KBM-7 (cell line): ENCODE measurements at regions not wholly inside any gene's neighbourhood (a gene's known extent, or its start where the extent isn't known, plus 50 kb on each side); places are given as distances from the start of the nearest gene placed in this dataset.

Source experiments
- DNase-seq: peaks from one replicate; pipeline ENCODE4 v3.0.0-alpha.2; 2015
- in situ Hi-C: fragments of 300-500 bp; cut with MboI; formaldehyde crosslinking; loops from 2 replicates; pipeline ENCODE4 v1.14.3; 2020; ENCODE audit warnings: low sequenced_read_pairs, low pct_unique_long_range_greater_than_20kb, mixed read lengths

DNA sequence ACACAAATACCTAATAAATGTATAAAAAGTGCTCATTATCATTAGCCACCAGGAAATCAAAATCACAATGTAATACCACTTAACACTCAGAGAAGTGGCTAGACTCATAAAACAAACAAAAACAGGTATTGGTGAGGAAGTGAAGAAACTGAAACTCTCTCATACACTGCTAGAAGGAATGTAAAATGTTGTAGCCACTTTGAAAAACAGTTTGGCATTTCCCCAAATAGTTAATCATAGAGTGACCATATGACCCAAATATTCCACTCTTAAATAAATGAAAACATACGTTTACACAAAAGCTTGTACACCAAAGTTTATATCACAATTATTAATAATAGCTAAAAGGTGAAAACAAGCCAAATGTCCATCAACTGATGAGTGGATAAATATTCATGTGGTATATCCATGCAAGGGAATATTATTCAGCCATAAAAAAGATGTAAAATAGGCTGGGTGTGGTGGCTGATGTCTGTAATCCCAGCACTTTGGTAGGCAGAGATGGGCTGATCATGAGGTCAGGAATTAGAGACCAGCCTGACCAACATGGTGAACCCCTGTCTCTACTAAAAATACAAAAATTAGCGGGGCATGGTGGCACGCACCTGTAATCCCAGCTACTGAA is 86.2 kb upstream of the COL5A2 start:
- in situ Hi-C loops, result no loop called here
- DNase-seq, result no peak

DNA sequence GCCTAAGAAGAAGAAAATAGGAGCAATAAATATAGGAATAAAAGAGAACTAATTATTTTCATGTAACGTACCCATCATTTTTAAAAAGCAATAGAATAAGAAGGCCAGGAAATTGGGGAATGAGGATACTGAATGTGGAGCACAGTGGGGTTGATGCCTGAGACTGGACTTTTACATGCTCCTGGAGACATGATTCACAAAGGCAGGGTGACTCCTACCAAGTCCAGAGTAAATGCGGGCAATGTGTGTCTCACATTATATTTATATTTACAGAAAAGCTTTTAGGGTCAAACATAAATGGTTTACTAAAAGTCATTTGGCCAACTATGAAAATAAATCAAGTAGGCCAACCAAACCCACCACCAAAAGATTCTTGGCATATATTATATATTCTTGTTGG is 87.9 kb upstream of the COL5A2 start:
- DNase-seq, result no peak
- in situ Hi-C loops, result no loop called here

DNA sequence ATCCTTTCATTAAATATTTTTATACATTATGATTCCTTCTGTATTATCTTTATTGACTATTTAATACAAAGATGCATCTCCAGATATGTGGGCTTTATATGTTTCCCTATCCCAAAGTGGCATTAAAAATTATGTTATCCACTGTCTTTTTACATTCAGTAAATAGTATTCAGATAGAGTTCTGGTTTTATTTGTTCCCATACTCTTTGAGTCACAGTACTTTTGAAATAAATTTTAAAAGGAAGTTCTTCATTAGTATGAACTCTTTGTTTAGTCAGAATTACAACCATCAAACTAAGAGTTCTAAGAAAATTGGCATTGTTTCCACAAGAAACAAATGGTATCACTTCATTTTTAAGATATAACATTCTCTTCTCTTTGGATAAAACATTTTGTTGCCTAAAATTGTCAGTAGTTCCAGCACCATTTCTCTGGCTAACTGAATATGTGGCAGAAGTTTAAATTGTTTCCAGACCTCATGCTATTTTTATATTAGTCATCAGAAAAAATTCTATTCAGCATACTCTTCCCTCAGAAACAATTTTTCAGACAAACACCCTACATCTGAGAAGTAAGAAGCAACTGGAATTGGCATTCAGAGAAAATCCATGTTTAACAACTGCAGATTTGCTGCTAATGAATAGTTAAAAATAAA is 88.5 kb upstream of the COL5A2 start:
- DNase-seq, result no peak
- in situ Hi-C loops, result no loop called here

DNA sequence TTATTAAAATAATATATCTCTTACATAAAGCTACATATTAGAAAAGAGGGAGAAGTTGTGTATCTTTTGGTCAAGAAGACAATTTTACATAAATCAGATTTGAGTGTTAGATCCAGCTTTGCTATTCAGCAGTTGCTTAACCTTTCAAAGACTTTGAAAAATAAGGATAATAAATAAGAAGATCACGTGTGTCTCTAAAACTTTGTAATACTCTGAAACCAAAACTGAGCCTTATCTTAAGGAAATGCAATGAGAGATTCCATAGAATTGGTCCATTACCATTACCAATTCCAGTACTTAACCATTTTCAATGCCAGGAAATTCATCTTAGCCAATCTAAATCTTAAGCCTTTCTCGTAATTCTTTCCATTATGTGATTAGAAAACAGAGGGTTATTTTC is 89.2 kb upstream of the COL5A2 start:
- DNase-seq, result no peak
- in situ Hi-C loops, result no loop called here

DNA sequence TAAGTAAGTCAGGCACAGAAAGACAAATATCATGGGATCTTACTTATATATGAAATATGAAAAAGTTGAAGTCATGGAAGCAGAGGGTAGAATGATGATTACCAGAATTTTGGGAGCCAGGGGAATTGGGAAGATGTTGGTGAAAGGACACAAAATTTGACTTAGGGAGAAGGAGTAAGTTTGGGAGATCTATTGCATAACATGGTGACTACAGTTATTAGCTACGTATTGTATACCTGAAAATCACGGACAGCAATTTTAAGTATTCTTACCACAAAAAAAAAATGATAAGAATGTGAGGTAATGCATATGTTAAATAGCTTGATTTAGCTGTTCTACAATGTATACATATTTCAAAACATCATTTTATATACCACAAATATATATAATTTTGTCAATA is 94.2 kb upstream of the COL5A2 start:
- in situ Hi-C loops, result no loop called here
- DNase-seq, result no peak

DNA sequence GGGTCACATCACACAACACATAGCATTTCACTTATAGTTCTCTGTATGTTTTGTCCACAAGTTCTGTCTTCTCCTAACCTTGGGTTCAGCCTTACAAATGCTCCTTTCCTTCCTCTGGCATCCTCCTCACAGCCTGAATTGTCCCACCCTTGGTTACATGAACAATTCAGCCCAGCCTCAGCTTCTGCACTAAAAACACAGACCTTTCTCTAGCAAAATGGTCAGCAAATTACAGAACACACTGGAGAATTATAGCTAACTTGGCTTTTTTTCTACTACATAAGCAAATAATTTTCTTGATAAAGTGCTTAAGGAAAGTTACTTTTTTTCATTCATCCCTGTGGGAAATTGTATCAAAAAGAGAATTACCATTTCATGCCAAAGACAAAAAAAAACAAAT is 94.8 kb upstream of the COL5A2 start:
- in situ Hi-C loops, result no loop called here
- no peak for DNase-seq

DNA sequence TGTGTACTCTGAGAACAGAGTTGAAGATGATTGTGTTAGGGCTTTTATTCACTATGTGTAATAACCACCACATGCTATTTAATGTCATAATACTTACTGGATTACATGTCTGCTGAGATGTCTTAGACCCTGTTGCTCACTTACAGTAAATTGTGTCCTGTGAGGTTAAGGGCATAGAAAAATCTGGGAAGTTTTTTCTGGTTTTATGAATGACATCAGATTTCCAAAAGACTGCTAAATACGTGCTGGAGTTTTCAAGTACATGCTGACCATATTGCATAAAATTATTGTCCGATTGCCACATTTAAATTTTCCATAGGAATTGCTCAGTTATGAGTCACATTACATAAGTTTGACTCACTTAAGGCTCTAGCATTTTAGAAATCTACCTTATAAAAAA is 96.7 kb upstream of the COL5A2 start:
- in situ Hi-C loops, result no loop called here
- DNase-seq, result no peak

DNA sequence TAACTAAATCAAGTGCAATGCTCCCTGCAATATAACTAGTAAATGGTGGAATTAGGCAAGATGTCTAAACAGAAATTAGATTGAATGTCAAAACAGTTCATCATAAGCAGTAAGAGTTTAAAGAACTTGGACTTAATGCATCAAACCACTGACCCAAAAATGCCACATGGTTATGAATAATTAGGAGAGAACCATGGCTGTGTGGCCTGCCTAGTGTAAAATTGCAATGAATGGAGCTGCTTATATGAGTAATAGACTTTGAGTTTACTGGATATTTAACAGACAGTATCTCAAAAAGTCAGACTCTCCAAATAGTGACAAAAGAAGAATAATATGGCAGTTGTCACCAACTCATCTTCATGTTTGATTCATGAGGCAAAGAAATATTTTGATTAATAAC is 101.6 kb upstream of the COL5A2 start:
- DNase-seq, result no peak
- in situ Hi-C loops, result no loop called here

DNA sequence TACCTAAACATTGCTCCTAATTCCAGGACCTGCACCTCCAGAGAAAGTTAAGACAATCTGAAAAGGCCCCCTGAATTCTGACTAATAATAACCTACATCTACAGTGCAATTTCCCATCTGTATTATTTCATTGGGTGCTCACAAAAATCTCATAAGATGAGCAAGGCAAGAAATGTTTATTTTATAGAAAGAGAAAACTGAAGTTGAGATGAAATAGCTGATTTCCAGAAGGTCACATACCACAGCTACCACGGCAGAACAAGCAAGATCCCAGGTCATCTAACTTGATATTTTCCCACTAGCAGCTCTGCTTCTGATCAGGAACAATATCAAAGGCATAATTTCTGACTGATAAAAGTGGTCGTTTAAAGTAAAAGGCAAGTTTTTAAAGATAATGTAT is 105.8 kb upstream of the COL5A2 start:
- DNase-seq, result no peak
- in situ Hi-C loops, result no loop called here

DNA sequence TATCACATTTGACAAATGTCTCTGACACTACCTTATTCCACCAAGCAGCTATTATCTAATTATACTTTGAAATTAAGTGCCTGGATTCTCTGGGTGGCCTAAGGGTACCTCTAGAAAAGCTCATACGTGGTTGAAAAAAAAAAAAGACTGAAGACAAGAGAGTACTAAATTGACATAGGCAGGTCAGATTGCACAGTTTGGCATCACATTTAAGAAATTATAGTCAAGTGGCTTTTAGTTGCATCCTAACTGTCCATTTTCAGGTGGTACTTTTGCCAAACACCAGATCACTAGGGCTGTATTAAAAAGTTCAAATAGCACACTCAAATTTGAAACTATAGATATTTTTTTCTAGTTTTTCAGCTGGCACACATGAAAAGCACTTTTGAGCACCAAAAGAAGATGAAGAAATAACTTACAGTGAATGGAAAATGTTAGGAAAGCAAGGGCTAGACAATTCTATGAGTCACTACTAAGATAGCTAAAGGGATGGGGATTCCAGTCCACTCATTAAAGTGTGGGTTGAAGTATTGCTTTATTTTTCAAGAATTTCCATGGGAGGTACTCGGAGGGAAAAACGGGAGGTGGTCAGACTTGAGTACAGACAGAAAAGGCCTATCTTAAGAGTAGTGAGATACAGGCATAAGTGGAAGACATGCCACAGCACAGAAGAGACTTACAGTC is 106.5 kb upstream of the COL5A2 start:
- in situ Hi-C loops, result no loop called here
- DNase-seq, result no peak

DNA sequence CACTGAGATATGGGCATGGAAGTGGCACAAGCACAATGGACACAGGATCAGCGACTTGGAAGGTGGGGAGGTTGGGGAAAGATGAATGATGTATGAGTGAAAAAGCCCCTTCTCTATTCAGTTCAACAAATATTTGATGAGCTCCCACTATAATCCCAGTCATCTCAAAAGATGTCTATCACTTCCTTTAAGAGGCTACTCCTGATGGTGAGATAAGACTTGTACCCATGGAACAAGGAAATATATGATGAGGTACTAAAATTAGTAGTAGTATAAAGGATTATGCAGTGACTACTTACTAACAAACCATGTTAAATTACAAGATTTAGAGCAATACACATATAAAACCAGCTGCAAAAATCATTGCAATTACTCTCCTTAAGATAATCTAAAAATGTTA is 107.8 kb upstream of the COL5A2 start:
- DNase-seq, result no peak
- in situ Hi-C loops, result no loop called here

DNA sequence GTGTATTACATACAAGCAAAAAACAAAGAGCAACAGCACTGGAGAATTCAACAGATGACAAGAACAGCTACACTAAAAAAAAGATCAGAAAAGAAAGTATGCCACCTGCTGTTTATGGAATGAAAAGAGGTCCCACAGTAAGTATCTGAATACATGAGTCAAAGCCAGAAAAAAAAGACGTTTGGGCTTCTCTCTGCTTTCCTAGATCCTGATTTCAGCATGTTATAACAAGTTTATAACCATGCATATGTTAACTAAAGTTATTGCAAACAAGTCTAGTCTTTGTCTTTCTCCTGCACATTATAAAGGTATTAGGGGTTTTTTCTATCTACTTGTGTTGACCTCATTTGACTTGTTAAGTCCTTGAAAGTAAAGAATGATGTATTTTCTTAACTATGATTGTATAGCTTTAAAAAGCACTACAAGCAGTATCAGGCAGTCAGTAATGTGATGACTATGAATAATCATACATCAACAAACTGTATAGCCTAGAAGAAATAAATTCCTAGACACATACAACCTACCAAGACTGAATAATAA is 108.5 kb upstream of the COL5A2 start:
- peak; percentile 33 for DNase-seq
- in situ Hi-C loops, result no loop called here

DNA sequence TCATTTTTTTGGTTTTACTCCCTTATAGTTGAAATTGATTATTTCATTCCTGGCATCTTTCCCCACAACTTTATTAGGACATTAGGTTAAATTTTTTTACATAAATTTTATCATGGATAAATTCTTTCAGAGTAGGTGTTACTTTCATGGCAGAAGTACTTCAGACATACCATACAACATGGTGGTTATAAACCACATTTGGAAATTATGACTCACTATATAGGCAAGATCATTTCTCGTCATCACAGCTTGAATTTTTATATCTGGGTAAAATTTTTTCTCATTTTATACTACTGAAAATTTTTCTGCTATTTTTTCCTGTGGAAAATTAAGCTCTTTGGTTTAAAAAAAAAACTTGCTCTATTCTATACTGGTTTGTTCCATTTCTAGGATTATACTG is 111.9 kb upstream of the COL5A2 start:
- in situ Hi-C loops, result no loop called here

DNA sequence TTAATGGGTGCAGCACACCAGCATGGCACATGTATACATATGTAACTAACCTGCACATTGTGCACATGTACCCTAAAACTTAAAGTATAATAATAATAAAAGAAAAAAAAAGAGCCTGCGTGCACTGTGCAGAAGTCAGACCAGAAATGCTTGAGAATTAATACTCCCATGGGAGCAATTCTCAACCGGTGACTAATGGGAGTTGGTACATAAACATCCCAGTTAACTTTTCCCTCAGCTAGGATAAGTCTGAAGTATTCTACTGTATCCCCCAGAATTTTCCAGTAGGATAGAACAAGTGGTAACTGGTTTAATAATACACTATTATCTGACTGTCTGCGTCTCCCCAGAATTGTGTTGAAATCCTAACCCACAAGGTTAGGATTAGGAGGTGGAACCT is 113.6 kb upstream of the COL5A2 start:
- DNase-seq, result no peak
- in situ Hi-C loops, result no loop called here

More for the DNA sequence above, 111.9 kb upstream of the COL5A2 start:
- DNase-seq, result no peak

DNA sequence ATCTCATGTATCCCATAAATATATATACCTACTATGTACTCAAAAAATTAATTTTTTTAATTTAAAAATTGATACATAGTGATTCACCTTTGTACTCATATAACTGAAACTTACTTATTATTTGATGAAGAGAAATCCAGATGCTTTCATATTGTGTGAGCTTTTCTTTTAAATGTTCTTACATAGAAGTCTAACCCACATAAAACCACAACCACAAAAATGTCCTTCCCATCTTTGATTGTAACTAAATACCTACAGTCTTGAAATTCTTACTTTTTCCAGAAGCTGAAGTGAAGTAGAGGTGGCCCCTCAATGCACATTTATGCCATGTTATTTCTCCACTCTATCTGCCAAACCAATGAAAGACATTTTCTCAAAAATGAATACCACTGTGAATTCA is 117.9 kb upstream of the COL5A2 start:
- in situ Hi-C loops, result no loop called here
- DNase-seq, result no peak

DNA sequence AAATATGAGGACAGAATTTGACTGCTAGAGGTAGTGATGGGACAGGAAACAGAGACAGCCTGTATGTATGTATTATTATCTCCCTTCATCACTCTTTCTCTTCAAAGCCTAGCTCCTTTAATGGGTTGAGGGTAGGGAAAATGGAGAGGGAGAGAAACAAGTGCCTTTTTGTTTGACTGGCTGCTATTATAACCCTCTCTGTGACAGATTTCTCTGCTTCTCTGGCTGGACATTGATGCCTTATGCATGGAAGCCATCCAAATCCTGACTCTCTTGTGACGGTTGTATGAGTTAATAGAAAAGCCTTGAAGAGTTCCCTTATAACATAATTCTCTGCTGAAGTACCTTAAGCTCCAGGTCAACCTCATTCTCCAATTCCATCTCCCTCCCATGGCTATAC is 118.5 kb upstream of the COL5A2 start:
- no peak for DNase-seq
- in situ Hi-C loops, result no loop called here

DNA sequence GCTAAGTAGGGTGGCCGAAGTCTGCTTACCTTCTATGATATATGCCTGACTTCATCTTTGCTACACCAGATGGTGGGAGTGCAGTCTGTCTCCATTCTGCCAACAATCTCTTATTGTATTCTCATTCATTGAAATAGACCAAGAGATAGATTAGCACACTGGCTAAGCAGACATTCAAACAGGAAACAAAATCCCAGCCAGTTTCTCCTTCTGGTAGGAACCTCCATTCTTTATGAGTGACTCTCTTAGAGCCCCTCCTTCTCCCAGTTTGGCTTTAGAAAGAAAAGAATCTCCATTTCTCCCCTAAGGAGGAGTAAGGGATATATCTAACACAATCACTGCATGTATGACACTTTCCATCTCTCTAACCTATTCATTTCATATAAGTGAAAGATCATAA is 118.9 kb upstream of the COL5A2 start:
- no peak for DNase-seq
- in situ Hi-C loops, result no loop called here

DNA sequence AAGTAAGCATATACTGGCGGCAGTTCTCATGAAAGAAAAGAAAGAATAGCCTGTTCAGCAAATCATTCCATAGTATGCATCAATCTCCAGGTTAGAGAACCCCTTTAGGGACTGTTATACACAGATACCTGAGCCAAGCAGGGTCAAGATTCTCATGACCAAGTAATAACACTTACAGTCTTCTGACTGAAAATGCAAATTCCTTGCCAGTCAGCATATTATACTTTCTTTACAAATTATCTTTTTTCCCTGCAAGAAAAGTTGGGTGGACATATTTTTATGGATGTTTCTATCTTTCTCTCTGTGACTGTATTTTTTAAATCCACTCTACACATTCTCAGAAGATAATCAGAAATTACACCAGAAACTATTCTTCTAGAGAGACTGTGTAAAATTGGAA is 120.4 kb upstream of the COL5A2 start:
- no peak for DNase-seq
- in situ Hi-C loops, result no loop called here

DNA sequence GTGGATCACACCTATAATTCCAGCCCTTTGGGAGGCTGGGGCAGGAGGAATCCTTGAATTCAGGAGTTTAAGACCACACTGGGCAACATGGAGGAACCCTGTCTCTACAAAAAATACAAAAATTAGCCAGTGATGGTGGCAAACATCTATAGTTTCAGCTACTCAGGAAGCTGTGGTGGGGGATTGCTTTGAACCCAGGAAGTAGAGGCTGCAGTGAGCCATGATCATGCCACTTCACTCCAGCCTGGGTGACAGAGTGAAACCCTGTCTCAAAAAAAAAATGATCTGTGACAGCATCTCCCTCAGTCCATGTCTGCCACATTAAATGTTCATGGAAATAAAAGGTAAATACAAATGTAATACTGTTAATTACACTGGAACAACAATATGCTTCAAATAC is 121.4 kb upstream of the COL5A2 start:
- DNase-seq, result no peak
- in situ Hi-C loops, result no loop called here

DNA sequence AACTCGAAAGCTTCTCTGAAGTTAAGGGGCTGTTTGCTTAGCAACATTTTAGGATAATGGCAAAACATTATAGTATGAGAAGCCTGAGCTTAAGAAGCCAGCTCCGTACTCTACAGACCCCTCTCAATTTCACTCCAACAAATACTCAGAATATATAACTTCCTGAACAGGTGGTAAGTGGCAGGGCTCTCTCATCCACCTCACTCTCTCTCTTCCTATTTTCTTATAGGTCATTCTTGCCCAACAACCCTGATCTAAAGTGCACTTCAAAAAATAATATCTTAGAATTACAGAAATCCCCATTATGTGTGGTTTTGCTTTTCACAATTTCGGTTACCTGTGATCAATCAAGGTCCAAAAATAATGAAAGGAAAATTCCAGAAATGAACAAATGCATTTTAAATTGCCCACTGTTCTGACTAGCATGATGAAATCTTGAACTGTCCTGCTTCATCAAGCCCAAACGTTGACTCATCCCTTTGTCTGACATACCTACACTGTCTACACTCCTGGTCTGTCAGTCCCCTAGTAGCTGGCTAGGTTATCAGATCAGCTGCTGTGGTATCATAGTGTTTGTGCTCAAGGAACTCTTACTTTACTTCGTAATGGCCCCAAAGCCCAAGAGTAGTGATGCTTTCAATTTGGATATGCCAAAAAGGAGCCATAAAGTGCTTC is 122.8 kb upstream of the COL5A2 start:
- in situ Hi-C loops, result no loop called here
- no peak for DNase-seq
